ENCODE measurements at regions not wholly inside any gene's neighbourhood (a gene's known extent, or its start where the extent isn't known, plus 50 kb on each side); places are given as distances from the start of the nearest gene placed in this dataset.

- TF ChIP-seq POLR2A (IDR thresholded peaks at IDR 0.05) = no peak
- no peak for TF ChIP-seq CTCF (IDR thresholded peaks at IDR 0.05)
These were observed 641.7 kb upstream of the ZEB2 start for GRCh38 chr2:145161656-145162055.

All from testis (tissue), 2 donors.